ENCODE measurements at regions not wholly inside any gene's neighbourhood (a gene's known extent, or its start where the extent isn't known, plus 50 kb on each side); places are given as distances from the start of the nearest gene placed in this dataset.
"Not testable (repeated sequence)": the region's sequence is repeated elsewhere in the genome, so short reads cannot be mapped to it uniquely, and the experiment has no call there.

GRCh38 chr17:72175787-72176515 lies 55.1 kb downstream of the SOX9 start:
- DNase-seq = no peak

- DNase-seq = no peak
Observed at GRCh38 chr17:72176516-72176851, 55.7 kb downstream of the SOX9 start.

GRCh38 chr17:72176951-72177660 lies 56.3 kb downstream of the SOX9 start:
- DNase-seq = no peak

- DNase-seq = no peak
Observed at GRCh38 chr17:72177738-72178137, 56.9 kb downstream of the SOX9 start.

GRCh38 chr17:72182371-72182873 lies 61.6 kb downstream of the SOX9 start:
- DNase-seq = no peak

GRCh38 chr17:72183194-72183685 lies 62.4 kb downstream of the SOX9 start:
- DNase-seq = no peak

GRCh38 chr17:72184805-72185204 lies 64.0 kb downstream of the SOX9 start:
- no peak for DNase-seq

- no peak for DNase-seq
Observed at GRCh38 chr17:72185564-72185963, 64.7 kb downstream of the SOX9 start.

- DNase-seq = no peak
Observed at GRCh38 chr17:72187556-72187955, 66.7 kb downstream of the SOX9 start.

- no peak for DNase-seq
Observed at GRCh38 chr17:72188801-72189200, 68.0 kb downstream of the SOX9 start.

GRCh38 chr17:72189768-72190593 lies 69.2 kb downstream of the SOX9 start:
- DNase-seq = no peak

GRCh38 chr17:72191356-72191755 lies 70.5 kb downstream of the SOX9 start:
- no peak for DNase-seq

- DNase-seq = no peak
Observed at GRCh38 chr17:72191921-72192799, 71.3 kb downstream of the SOX9 start.

- no peak for DNase-seq
Observed at GRCh38 chr17:72192800-72193192, 72.0 kb downstream of the SOX9 start.

- DNase-seq = no peak
Observed at GRCh38 chr17:72193391-72194106, 72.7 kb downstream of the SOX9 start.

GRCh38 chr17:72194107-72194440 lies 73.3 kb downstream of the SOX9 start:
- not testable (repeated sequence) for DNase-seq

- no peak for DNase-seq
Observed at GRCh38 chr17:72199256-72199655, 78.4 kb downstream of the SOX9 start.

- no peak for DNase-seq
Observed at GRCh38 chr17:72204742-72205141, 83.9 kb downstream of the SOX9 start.

- no peak for DNase-seq
Observed at GRCh38 chr17:72205357-72205756, 84.5 kb downstream of the SOX9 start.

GRCh38 chr17:72205822-72206221 lies 85.0 kb downstream of the SOX9 start:
- DNase-seq = no peak

- DNase-seq = no peak
Observed at GRCh38 chr17:72206376-72206775, 85.6 kb downstream of the SOX9 start.

- DNase-seq = no peak
Observed at GRCh38 chr17:72208832-72209231, 88.0 kb downstream of the SOX9 start.
